HG03135 (cell line): ENCODE measurements at regions not wholly inside any gene's neighbourhood (a gene's known extent, or its start where the extent isn't known, plus 50 kb on each side); places are given as distances from the start of the nearest gene placed in this dataset.

Source experiments
- ATAC-seq: cut with Tn5 transposase; IDR thresholded peaks from one replicate; pipeline ENCODE4 v1.9.1; 2021; ENCODE audit warnings: mild to moderate bottlenecking, moderate library complexity; ENCODE audit not compliant: unreplicated experiment

GRCh38 chr20:52592567-52592966 lies 379.6 kb upstream of the TSHZ2 start:
- ATAC-seq: no peak

GRCh38 chr20:52590100-52590499 lies 382.1 kb upstream of the TSHZ2 start:
- ATAC-seq: no peak

DNA sequence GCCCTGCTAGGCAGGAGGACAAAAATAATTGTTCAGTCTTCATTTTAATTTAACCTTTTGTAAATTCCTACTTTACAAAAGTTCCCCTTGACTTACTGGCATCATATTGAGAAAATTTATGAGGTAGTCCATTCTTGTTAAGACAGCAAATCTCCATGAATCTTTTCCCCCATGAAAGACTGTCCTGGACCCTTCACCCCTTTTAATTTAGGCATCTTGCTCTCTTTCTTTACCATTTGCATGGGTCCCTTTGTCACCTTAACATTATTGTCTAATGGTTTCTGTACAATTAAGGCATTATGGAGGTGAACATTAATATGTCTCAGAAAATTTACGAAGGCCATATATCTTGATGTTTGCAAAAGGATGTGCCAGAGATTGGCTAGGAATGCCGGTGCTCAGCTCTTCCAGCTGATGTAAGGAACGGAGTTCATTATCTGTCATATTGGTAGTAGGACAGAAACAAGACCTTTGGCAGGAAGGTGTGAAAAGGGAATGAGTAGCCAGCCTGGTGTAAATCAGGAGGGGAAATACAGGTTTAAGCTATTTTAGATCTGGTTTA lies 382.8 kb upstream of the TSHZ2 start:
- ATAC-seq: no peak

- ATAC-seq: no peak
Measured at GRCh38 chr20:52586660-52587059, 385.5 kb upstream of the TSHZ2 start.

DNA sequence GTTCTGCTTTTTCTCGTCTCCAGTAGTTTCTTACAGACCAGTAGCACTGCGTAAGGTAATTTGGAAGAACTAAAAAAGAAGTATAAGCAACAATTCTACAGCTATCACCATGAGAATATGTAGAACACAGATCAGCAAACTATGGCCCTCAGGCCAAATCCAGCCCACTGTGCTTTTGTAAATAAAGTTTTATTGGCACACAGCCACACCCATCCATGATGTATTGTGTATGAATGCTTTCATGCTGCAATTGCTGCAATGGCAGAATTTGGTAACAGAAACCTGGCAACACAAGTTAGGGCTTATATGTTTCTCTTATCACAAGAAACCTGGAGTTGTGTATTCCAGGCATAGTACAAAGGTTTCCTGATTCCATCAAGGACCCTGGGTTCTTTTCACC lies 386.8 kb upstream of the TSHZ2 start:
- no peak for ATAC-seq

DNA sequence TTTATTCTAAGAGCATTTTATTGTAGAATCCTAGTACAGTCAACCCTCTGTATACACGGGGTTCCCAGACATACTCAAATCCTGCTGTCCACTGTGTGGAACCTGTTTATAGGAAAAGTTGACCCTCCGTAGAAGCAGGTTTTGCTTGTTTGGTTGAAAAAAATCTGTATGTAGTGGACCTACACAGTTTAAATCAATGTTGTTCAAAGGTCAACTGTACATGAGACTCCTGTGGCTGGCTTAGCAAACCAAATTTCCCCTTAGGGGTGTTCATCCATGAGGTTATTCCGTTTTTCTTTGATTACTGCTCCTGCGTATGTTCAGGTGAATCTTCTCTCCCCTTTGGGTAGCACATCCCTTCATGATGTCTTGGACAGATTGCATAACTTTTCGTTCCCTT lies 387.0 kb upstream of the ZFP64 start:
- ATAC-seq: no peak

- ATAC-seq: no peak
Measured at GRCh38 chr20:52577696-52578095, 386.1 kb upstream of the ZFP64 start.

DNA sequence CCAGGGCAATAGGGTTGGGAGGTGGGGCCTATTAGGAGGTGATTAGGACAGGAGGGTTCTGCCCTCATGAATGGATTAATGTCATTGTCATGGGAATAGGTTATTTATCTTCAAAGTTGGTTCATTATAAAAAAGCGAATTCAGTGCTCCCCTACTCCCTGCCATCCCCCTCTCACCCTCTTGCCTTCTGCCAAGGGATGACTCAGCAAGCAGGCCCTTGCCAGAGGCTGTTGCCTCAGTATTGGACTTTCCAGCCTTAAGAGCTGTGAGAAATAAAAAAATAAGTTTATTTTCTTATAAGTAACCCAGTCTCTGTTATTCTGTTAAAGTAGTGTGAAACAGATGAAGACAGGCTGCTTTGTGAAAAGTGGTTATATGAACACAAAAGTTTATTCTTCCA lies 381.1 kb upstream of the ZFP64 start:
- no peak for ATAC-seq

DNA sequence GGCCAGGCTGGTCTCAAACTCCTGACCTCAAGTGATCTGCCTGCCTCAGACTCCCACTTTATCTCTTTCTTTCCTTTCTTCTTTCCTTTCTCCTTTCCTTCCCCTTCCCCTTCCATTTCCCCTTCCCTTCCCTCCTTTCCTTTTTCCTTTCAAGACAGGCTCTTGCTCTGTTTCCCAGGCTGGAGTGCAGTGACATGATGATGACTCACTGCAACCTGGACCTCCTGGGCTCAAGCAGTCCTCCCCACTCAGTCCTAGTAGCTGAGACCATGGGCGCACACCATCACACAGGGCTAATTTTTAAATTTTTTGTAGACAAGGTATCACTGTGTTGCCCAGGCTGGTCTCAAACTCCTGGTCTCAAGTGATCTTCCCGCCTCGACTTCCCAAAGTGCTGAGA lies 377.6 kb upstream of the ZFP64 start:
- no peak for ATAC-seq

DNA sequence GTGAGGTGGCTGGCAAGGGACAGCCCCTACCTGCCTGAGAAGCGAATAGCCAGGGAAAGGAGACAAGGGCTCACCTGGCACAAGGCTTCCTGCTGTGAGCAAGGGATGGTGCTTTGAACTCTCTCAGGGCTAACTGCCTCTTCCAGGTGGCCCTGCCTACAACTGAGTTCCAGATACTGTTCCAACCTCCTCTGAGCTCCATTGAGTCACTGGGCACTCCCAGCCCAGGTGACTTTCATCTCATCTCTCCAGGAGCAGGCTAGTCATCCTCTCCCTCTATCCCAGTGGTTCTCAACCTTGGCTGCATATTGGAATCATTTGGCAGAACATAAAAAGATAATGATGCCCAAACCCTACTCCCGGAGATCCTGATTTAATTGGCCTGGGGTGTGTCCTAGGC lies 374.0 kb upstream of the ZFP64 start:
- ATAC-seq: no peak

GRCh38 chr20:52564594-52564993 lies 373.0 kb upstream of the ZFP64 start:
- no peak for ATAC-seq

- ATAC-seq: no peak
Measured at GRCh38 chr20:52552181-52552872, 360.7 kb upstream of the ZFP64 start.

- ATAC-seq: no peak
Measured at GRCh38 chr20:52542131-52542530, 350.6 kb upstream of the ZFP64 start.

DNA sequence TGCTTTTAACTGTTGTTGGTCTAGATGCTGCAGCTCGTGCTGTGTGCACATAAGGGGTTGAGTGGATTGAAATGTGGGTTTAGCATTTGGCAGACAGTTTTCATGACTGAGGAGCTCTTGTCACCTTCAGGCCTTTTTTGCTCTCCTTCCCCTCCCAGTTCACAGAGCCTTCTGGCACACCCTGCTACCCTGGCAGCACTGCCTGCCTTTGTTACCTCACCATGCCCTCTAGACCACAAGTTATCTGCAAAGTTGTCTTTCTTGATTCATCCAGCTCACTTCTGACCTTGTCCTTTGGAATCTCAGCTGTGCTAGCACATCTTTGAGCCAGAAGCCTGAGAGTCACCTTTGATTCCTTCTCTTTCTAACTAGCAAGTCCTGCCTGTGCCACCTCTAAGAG lies 348.9 kb upstream of the ZFP64 start:
- no peak for ATAC-seq

DNA sequence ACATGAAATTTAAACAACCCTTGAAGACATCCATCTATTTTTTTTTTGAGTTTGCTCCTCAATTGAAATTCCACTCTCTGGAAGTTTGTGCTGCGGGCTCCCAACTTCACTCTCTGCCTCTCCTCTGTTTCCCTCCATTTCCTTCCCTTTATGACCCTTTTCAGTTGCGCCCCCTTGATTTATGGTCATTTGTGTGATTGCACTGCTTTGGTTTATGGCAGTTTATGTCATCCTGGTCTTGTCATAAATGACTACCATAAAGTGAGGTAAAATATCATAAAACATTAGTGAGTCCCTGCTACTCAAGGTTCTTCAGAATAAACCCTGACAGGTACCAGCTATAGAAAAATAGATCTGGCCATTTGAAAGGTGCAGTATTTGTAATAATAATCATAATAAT lies 348.3 kb upstream of the ZFP64 start:
- no peak for ATAC-seq

- ATAC-seq: no peak
Measured at GRCh38 chr20:52536841-52537400, 345.3 kb upstream of the ZFP64 start.

GRCh38 chr20:52536040-52536439 lies 344.5 kb upstream of the ZFP64 start:
- ATAC-seq: no peak

GRCh38 chr20:52534616-52535015 lies 343.0 kb upstream of the ZFP64 start:
- no peak for ATAC-seq

DNA sequence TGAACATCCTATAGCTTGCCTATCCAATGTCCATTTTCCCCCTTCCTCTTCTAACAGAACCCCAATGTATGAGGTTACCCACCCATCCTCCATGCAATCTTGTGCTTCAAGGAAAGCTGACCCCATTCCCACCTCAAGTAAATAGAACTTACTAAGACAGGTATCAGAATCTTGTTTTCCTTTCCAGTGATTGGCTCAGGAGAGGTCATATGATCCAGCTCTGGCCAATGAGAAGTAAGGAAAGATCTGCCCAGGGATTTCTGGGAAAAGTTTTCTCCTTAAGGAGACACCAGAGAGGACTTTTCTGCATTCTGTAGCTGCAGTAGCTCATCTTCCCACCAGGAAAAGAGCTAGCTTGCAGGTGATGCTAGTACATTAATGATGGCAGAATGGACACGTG lies 341.8 kb upstream of the ZFP64 start:
- no peak for ATAC-seq

DNA sequence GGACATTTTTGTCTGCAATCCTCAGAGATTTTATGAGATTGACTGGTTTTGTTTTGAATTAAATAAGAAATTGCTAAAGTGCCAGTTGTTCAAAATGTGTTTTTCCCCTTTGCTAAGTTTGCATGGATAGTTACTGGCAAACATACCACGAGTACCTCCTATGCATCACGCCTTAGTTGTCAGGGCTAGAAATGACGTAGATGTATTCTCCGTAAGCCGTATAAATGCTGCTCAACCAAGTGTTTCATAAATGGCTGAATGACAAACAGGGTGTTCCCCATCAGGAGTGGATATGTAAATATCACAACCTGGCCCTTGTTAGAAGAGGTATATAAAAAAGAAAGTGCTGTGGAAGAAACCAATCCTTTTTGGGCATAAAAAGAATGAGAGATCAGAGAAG lies 341.1 kb upstream of the ZFP64 start:
- no peak for ATAC-seq

GRCh38 chr20:52530571-52530970 lies 339.0 kb upstream of the ZFP64 start:
- no peak for ATAC-seq

- ATAC-seq: no peak
Measured at GRCh38 chr20:52529826-52530225, 338.2 kb upstream of the ZFP64 start.

DNA sequence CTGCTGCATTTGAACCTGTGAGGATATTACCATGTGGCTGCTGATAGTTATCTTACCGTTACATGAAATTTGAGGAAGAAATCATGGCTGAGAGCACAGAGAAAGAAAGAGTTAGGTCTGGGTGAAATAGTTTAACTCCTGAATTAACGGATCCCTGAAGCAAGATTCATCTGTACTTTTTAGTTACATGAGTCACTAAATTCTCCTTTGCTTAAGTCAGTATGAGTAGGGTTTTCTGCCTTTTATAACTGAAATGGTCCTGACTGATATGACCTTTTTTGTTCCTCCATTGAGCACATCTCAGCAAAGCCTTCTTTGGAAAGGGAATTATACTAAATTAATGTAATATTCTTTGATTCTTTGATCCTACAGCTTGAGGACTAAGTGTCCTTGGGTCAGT lies 333.3 kb upstream of the ZFP64 start:
- ATAC-seq: no peak
